NCI-H2227 (cell line): ENCODE measurements at regions not wholly inside any gene's neighbourhood (a gene's known extent, or its start where the extent isn't known, plus 50 kb on each side); places are given as distances from the start of the nearest gene placed in this dataset.

Source experiments
- DNase-seq: peaks from one replicate; lab custom pipeline; 2025; ENCODE audit not compliant: unreplicated experiment; lab: John Stamatoyannopoulos, UW

DNA sequence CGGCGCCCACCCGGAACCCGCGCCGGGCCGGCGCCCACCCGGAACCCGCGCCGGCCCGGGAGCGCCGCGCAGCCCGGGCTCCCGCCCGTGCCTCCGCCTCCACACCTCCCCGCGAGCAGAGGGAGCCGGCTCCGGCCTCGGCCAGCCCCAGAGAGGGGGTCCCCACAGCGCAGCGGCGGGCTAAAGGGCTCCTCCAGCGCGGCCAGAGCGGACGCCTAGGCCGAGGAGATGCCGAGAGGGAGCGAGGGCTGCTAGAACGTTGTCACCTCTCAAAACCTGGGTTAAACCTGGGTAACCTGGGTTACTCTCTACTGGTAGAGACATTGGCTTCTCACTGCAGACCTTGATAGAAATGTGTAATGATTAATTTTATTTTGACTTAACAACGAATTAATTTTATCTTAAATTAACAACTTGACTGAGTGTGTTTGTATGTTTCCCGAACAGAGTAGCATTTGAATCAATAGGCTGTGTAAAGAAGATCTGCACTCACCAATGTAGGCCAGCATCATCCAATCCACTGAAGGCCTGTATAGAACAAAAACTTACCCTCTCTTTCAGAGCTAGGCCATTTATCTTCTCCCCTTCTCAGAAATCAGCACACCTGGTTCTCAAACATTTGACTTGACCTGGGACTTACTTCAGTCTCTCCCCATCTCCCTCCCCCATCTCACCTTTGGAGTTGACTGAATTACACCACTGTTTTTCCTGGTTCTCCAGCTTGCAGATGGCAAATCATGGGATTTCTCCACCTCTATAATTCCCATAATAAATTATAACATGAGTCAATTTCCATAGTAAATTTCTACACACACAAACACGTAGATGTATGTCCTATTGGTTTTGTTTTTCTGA, 242.7 kb downstream of the ASXL3 start:
- peak; percentile 50 for DNase-seq

DNA sequence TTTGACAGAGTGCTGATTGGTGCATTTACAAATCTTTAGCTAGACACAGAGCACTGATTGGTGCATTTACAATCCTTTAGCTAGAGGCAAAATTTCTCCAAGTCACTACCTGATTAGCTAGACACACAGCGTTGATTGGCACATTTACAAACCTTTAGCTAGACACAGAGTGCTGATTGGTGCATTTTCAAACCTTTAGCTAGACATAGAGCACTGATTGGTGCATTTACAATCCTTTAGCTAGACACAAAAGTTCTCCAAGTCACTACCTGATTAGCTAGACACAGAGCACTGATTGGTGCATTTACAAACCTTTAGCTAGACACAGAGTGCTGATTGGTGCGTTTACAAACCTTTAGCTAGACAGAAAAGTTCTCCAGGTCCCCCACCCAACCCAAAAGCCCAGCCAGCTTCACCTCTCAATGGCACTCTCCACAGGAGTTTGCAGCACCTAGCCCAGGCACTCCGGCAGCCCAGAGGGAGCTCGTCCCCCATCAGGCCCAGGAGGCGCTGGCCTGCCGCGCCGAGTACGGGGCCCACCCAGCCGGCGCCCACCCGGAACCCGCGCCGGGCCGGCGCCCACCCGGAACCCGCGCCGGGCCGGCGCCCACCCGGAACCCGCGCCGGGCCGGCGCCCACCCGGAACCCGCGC, 241.8 kb downstream of the ASXL3 start:
- peak; percentile 11 for DNase-seq

- DNase-seq = no peak
Measured at GRCh38 chr18:33818145-33818544, 240.1 kb downstream of the ASXL3 start.

DNA sequence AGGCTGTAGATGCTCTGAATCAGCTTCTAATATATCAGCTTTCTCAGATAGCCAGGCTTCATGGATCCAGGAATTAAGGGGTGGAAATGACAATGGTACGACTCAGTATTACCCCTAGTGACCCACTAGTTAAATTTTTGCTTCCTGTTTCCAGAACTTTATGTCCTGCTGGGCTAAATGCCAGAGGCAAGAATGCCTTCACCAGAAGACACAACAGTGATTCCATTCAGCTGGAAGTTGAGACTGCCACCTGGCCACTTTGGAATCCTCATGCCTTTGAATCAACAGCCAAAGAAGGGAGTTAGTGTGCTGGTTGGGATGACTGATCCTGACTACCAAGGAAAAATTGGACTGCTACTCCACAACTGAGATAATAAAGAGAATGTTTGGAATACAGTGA, 239.1 kb downstream of the ASXL3 start:
- DNase-seq = no peak

DNA sequence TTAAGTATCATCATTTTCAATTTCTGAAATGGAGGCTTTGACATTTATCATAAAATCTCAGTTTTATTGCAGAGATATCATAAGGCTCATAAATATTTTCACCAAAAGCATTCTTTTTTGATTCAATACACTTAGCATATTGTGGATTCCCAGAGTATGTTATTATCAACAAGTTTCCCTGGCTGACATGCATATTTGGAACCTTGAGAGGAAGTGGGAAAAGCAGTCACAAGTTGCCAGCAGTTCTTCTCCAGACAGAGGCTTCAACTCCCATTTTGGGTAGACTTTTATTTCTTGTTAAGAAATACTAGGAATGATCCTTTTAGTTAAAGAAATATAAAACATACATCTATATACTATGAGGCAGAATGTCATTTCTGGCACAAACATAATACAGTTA, 236.5 kb downstream of the ASXL3 start:
- no peak for DNase-seq

- no peak for DNase-seq
Measured at GRCh38 chr18:33812186-33812585, 234.2 kb downstream of the ASXL3 start.

GRCh38 chr18:33805592-33805991, 227.6 kb downstream of the ASXL3 start:
- DNase-seq = no peak

DNA sequence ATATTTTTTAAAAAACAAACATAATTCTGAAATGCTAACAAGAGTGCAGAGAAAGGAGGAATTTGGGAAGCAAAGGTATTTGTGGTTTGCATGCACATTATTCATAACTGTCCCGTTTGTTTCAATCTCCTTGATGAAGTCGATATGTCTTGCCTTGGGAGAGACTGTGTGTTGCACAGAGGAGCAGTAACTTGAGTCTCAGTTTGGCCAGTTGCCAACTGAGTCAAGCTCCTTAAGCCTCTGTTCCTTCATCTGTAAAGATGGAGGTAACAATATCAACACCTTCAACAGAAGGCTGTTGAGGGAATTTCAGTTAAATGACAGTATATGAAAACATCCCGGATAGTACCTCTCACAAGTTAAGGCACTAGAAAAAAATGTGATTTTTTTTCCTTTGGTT, 226.2 kb downstream of the ASXL3 start:
- DNase-seq = peak; percentile 23

GRCh38 chr18:33803636-33804035, 225.6 kb downstream of the ASXL3 start:
- no peak for DNase-seq

- DNase-seq = peak; percentile 69
Measured at GRCh38 chr18:33802955-33803354, 224.9 kb downstream of the ASXL3 start.
